HEK293 (cell line): ENCODE measurements at regions not wholly inside any gene's neighbourhood (a gene's known extent, or its start where the extent isn't known, plus 50 kb on each side); places are given as distances from the start of the nearest gene placed in this dataset.

Experiments used
- CTCF ChIA-PET: fragments of 350-600 bp; formaldehyde crosslinking; extraction: SDS; loops from one replicate; lab custom pipeline; 2021; ENCODE audit warnings: antibody characterized with exemption; lab: Yijun Ruan, JAX
- POLR2A ChIA-PET: fragments of 300-600 bp; formaldehyde crosslinking; extraction: SDS; loops from one replicate; lab custom pipeline; 2020; ENCODE audit warnings: antibody characterized with exemption, inconsistent platforms; lab: Yijun Ruan, JAX
- H3K27ac ChIP-seq: fragments of 200-500 bp; sonication (Bioruptor generic); 2 replicates; pipeline ENCODE4 v1.5.1; 2014; ENCODE audit warnings: low read depth, low read length, control low read depth, inconsistent platforms; ENCODE audit errors: extremely low read depth
- H3K36me3 ChIP-seq, 2 experiments: fragments of 200-500 bp in 1 of 2; sonication (Bioruptor generic) in 1 of 2; 1 replicate in 1 of 2; 2 replicates in 1 of 2; pipeline ENCODE4 v1.5.1; 2014 to 2017; ENCODE audit warnings: inconsistent platforms in 2 of 2, low read length in 2 of 2; ENCODE audit not compliant: control insufficient read depth in 2 of 2, insufficient read depth in 1 of 2
- H3K4me1 ChIP-seq: fragments of 200-500 bp; sonication (Bioruptor generic); 2 replicates; pipeline ENCODE4 v1.5.1; 2014; ENCODE audit warnings: mild to moderate bottlenecking, low read length, inconsistent platforms; ENCODE audit not compliant: control insufficient read depth, insufficient read depth
- H3K4me3 ChIP-seq: 2 replicates; pipeline ENCODE4 v1.5.1; 2011; ENCODE audit warnings: low read depth, mild to moderate bottlenecking, control low read depth, low read length, moderate library complexity
- H3K9me3 ChIP-seq: fragments of 200-500 bp; sonication (Bioruptor generic); 2 replicates; pipeline ENCODE4 v1.5.1; 2014; ENCODE audit warnings: low read depth, low read length, inconsistent platforms; ENCODE audit not compliant: control insufficient read depth, insufficient read depth
- FEZF1 ChIP-seq: fragments of 450-650 bp; formaldehyde crosslinking; IDR thresholded peaks from 2 replicates; pipeline ENCODE4 v1.5.1; 2016; ENCODE audit warnings: missing biosample characterization, missing genetic modification characterization
- INSM2 ChIP-seq: fragments of 450-650 bp; formaldehyde crosslinking; IDR thresholded peaks from 2 replicates; pipeline ENCODE4 v1.5.1; 2016; ENCODE audit warnings: missing biosample characterization, missing genetic modification characterization
- MYNN ChIP-seq: fragments of 450-650 bp; formaldehyde crosslinking; IDR thresholded peaks from 2 replicates; pipeline ENCODE4 v1.5.1; 2016; ENCODE audit warnings: missing biosample characterization, missing genetic modification characterization, borderline replicate concordance
- OVOL3 ChIP-seq: fragments of 450-650 bp; formaldehyde crosslinking; IDR thresholded peaks from 2 replicates; pipeline ENCODE4 v1.5.1; 2016; ENCODE audit warnings: missing biosample characterization, missing genetic modification characterization
- PRDM1 ChIP-seq: fragments of 450-650 bp; formaldehyde crosslinking; IDR thresholded peaks from 2 replicates; pipeline ENCODE4; 2016; ENCODE audit warnings: missing biosample characterization, missing genetic modification characterization
- SCRT1 ChIP-seq: fragments of 450-650 bp; formaldehyde crosslinking; IDR thresholded peaks from 2 replicates; pipeline ENCODE4 v1.5.1; 2016; ENCODE audit warnings: missing biosample characterization, missing genetic modification characterization, borderline replicate concordance
- SP2 ChIP-seq: fragments of 450-650 bp; formaldehyde crosslinking; IDR thresholded peaks from 2 replicates; pipeline ENCODE4 v1.5.1; 2016; ENCODE audit warnings: missing biosample characterization, missing genetic modification characterization
- WT1 ChIP-seq: fragments of 450-650 bp; formaldehyde crosslinking; IDR thresholded peaks from 2 replicates; pipeline ENCODE4 v1.5.1; 2016; ENCODE audit warnings: missing biosample characterization, missing genetic modification characterization
- YY2 ChIP-seq: fragments of 450-650 bp; formaldehyde crosslinking; IDR thresholded peaks from 2 replicates; pipeline ENCODE4 v1.5.1; 2016; ENCODE audit warnings: missing biosample characterization, missing genetic modification characterization
- ZBTB1 ChIP-seq: fragments of 450-650 bp; formaldehyde crosslinking; IDR thresholded peaks from 2 replicates; pipeline ENCODE4 v1.5.1; 2016; ENCODE audit warnings: missing biosample characterization, missing genetic modification characterization
- ZBTB8A ChIP-seq: fragments of 450-650 bp; formaldehyde crosslinking; IDR thresholded peaks from 2 replicates; pipeline ENCODE4 v1.5.1; 2016; ENCODE audit warnings: missing biosample characterization, missing genetic modification characterization
- ZFHX2 ChIP-seq: fragments of 450-650 bp; formaldehyde crosslinking; conservative IDR thresholded peaks from 2 replicates; pipeline ENCODE4 v1.5.1; 2016; ENCODE audit warnings: missing biosample characterization, missing genetic modification characterization
- ZFP3 ChIP-seq: fragments of 450-650 bp; formaldehyde crosslinking; IDR thresholded peaks from 2 replicates; pipeline ENCODE4 v1.5.1; 2016; ENCODE audit warnings: low read depth, missing biosample characterization, missing genetic modification characterization
- ZNF155 ChIP-seq: fragments of 450-650 bp; formaldehyde crosslinking; IDR thresholded peaks from 2 replicates; pipeline ENCODE4 v1.5.1; 2016; ENCODE audit warnings: missing biosample characterization, missing genetic modification characterization
- ZNF18 ChIP-seq: fragments of 450-650 bp; formaldehyde crosslinking; IDR thresholded peaks from 2 replicates; pipeline ENCODE4 v1.5.1; 2016; ENCODE audit warnings: missing biosample characterization, missing genetic modification characterization
- ZNF335 ChIP-seq: fragments of 450-650 bp; formaldehyde crosslinking; conservative IDR thresholded peaks from 2 replicates; pipeline ENCODE4 v1.5.1; 2016; ENCODE audit warnings: missing biosample characterization, missing genetic modification characterization
- ZNF394 ChIP-seq: fragments of 450-650 bp; formaldehyde crosslinking; IDR thresholded peaks from 2 replicates; pipeline ENCODE4 v1.5.1; 2016; ENCODE audit warnings: missing biosample characterization, missing genetic modification characterization, mild to moderate bottlenecking, moderate library complexity, borderline replicate concordance
- ZNF48 ChIP-seq: fragments of 450-650 bp; formaldehyde crosslinking; IDR thresholded peaks from 2 replicates; pipeline ENCODE4 v1.5.1; 2016; ENCODE audit warnings: missing biosample characterization, missing genetic modification characterization
- ZNF610 ChIP-seq: fragments of 450-650 bp; formaldehyde crosslinking; IDR thresholded peaks from 2 replicates; pipeline ENCODE4 v1.5.1; 2016; ENCODE audit warnings: missing biosample characterization, missing genetic modification characterization, borderline replicate concordance
- ZNF621 ChIP-seq: fragments of 450-650 bp; formaldehyde crosslinking; IDR thresholded peaks from 2 replicates; pipeline ENCODE4 v1.5.1; 2017; ENCODE audit warnings: missing biosample characterization, missing genetic modification characterization
- ZNF658 ChIP-seq: fragments of 450-650 bp; formaldehyde crosslinking; IDR thresholded peaks from 2 replicates; pipeline ENCODE4; 2016; ENCODE audit warnings: missing biosample characterization, missing genetic modification characterization
- ZNF660 ChIP-seq: fragments of 450-650 bp; IDR thresholded peaks from 2 replicates; pipeline ENCODE4 v1.5.1; 2018; ENCODE audit warnings: missing biosample characterization, mild to moderate bottlenecking, missing genetic modification characterization
- ZNF677 ChIP-seq: fragments of 450-650 bp; IDR thresholded peaks from 2 replicates; pipeline ENCODE4 v1.5.0; 2018; ENCODE audit warnings: missing biosample characterization, mild to moderate bottlenecking, missing genetic modification characterization, moderate library complexity
- ZNF747 ChIP-seq: fragments of 450-650 bp; formaldehyde crosslinking; IDR thresholded peaks from 2 replicates; pipeline ENCODE4 v1.5.1; 2016; ENCODE audit warnings: missing biosample characterization, missing genetic modification characterization
- ZNF785 ChIP-seq: fragments of 450-650 bp; formaldehyde crosslinking; IDR thresholded peaks from 2 replicates; pipeline ENCODE4 v1.5.1; 2016; ENCODE audit warnings: missing biosample characterization, missing genetic modification characterization
- ZNF791 ChIP-seq: fragments of 450-650 bp; formaldehyde crosslinking; IDR thresholded peaks from 2 replicates; pipeline ENCODE4 v1.5.1; 2016; ENCODE audit warnings: missing biosample characterization, missing genetic modification characterization
- ZXDB ChIP-seq: fragments of 450-650 bp; formaldehyde crosslinking; IDR thresholded peaks from 2 replicates; pipeline ENCODE4 v1.5.1; 2016; ENCODE audit warnings: missing biosample characterization, missing genetic modification characterization
- TF ChIP-seq, protein P1 (sequence below): fragments of 450-650 bp; formaldehyde crosslinking; IDR thresholded peaks from 2 replicates; pipeline ENCODE4 v1.5.1; 2016; ENCODE audit warnings: missing biosample characterization, missing genetic modification characterization
- TF ChIP-seq, protein P2 (sequence below): fragments of 450-650 bp; formaldehyde crosslinking; conservative IDR thresholded peaks from 2 replicates; pipeline ENCODE4 v1.5.1; 2016; ENCODE audit warnings: low read depth, missing biosample characterization, missing genetic modification characterization
- TF ChIP-seq, protein P3 (sequence below): fragments of 450-650 bp; formaldehyde crosslinking; IDR thresholded peaks from 2 replicates; pipeline ENCODE4 v1.5.1; 2016; ENCODE audit warnings: missing biosample characterization, missing genetic modification characterization
- TF ChIP-seq, protein P4 (sequence below): fragments of 450-650 bp; formaldehyde crosslinking; IDR thresholded peaks from 2 replicates; pipeline ENCODE4 v1.5.1; 2016; ENCODE audit warnings: missing biosample characterization, missing genetic modification characterization

GRCh38 chr16:77531752-77532151 lies 96.9 kb upstream of the ADAMTS18 start:
- H3K4me3 ChIP-seq = no peak overlapping the region
- H3K27ac ChIP-seq = no peak overlapping the region
- H3K36me3 ChIP-seq = no peaks in the 10 kb centered on the region
- CTCF ChIA-PET = no interaction called here
- POLR2A ChIA-PET = no interaction called here
- no peaks in the 10 kb centered on the region for H3K4me1 ChIP-seq
- H3K9me3 ChIP-seq = no peaks in the 10 kb centered on the region
- TF ChIP-seq, protein P1, sequence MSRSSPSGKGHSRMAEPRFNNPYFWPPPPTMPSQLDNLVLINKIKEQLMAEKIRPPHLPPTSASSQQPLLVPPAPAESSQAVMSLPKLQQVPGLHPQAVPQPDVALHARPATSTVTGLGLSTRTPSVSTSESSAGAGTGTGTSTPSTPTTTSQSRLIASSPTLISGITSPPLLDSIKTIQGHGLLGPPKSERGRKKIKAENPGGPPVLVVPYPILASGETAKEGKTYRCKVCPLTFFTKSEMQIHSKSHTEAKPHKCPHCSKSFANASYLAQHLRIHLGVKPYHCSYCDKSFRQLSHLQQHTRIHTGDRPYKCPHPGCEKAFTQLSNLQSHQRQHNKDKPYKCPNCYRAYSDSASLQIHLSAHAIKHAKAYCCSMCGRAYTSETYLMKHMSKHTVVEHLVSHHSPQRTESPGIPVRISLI (tag by site-specific recombination) = peak; percentile 67; the same call in 1 of the 2 replicates
- TF ChIP-seq, protein P2, sequence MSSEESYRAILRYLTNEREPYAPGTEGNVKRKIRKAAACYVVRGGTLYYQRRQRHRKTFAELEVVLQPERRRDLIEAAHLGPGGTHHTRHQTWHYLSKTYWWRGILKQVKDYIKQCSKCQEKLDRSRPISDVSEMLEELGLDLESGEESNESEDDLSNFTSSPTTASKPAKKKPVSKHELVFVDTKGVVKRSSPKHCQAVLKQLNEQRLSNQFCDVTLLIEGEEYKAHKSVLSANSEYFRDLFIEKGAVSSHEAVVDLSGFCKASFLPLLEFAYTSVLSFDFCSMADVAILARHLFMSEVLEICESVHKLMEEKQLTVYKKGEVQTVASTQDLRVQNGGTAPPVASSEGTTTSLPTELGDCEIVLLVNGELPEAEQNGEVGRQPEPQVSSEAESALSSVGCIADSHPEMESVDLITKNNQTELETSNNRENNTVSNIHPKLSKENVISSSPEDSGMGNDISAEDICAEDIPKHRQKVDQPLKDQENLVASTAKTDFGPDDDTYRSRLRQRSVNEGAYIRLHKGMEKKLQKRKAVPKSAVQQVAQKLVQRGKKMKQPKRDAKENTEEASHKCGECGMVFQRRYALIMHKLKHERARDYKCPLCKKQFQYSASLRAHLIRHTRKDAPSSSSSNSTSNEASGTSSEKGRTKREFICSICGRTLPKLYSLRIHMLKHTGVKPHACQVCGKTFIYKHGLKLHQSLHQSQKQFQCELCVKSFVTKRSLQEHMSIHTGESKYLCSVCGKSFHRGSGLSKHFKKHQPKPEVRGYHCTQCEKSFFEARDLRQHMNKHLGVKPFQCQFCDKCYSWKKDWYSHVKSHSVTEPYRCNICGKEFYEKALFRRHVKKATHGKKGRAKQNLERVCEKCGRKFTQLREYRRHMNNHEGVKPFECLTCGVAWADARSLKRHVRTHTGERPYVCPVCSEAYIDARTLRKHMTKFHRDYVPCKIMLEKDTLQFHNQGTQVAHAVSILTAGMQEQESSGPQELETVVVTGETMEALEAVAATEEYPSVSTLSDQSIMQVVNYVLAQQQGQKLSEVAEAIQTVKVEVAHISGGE (tag by site-specific recombination) = no peak
- no peak for TF ChIP-seq ZNF610
- no peak for TF ChIP-seq SP2 (tag by site-specific recombination)
- no peak for TF ChIP-seq FEZF1 (tag by site-specific recombination)
- no peak for TF ChIP-seq ZFP3 (tag by site-specific recombination)
- TF ChIP-seq ZXDB (tag by site-specific recombination) = no peak
- TF ChIP-seq WT1 = no peak
- TF ChIP-seq ZNF155 (tag by site-specific recombination) = no peak
- TF ChIP-seq ZNF660 (tag by site-specific recombination) = no peak
- no peak for TF ChIP-seq ZNF335 (tag by site-specific recombination)
- no peak for TF ChIP-seq ZNF48 (tag by site-specific recombination)
- no peak for TF ChIP-seq ZNF677
- TF ChIP-seq ZNF747 (tag by site-specific recombination) = no peak
- no peak for TF ChIP-seq MYNN
- TF ChIP-seq OVOL3 (tag by site-specific recombination) = no peak
- TF ChIP-seq PRDM1 (tag by site-specific recombination) = peak; percentile 57; the same call in 1 of the 2 replicates
- TF ChIP-seq, protein P3, sequence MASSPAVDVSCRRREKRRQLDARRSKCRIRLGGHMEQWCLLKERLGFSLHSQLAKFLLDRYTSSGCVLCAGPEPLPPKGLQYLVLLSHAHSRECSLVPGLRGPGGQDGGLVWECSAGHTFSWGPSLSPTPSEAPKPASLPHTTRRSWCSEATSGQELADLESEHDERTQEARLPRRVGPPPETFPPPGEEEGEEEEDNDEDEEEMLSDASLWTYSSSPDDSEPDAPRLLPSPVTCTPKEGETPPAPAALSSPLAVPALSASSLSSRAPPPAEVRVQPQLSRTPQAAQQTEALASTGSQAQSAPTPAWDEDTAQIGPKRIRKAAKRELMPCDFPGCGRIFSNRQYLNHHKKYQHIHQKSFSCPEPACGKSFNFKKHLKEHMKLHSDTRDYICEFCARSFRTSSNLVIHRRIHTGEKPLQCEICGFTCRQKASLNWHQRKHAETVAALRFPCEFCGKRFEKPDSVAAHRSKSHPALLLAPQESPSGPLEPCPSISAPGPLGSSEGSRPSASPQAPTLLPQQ (tag by site-specific recombination) = 0 out of 2 replicates have a peak, but pooled peaks have one; percentile 14
- TF ChIP-seq ZNF791 (tag by site-specific recombination) = no peak
- TF ChIP-seq ZBTB8A (tag by site-specific recombination) = no peak
- peak; percentile 76; the same call in 1 of the 2 replicates for TF ChIP-seq SCRT1 (tag by site-specific recombination)
- no peak for TF ChIP-seq YY2 (tag by site-specific recombination)
- TF ChIP-seq ZNF621 (tag by site-specific recombination) = no peak
- TF ChIP-seq ZBTB1 (tag by site-specific recombination) = no peak
- TF ChIP-seq ZFHX2 (tag by site-specific recombination) = no peak
- TF ChIP-seq, protein P4, sequence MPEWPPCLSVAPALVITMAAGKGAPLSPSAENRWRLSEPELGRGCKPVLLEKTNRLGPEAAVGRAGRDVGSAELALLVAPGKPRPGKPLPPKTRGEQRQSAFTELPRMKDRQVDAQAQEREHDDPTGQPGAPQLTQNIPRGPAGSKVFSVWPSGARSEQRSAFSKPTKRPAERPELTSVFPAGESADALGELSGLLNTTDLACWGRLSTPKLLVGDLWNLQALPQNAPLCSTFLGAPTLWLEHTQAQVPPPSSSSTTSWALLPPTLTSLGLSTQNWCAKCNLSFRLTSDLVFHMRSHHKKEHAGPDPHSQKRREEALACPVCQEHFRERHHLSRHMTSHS (tag by site-specific recombination) = no peak
- TF ChIP-seq INSM2 (tag by site-specific recombination) = no peak
- TF ChIP-seq ZNF785 (tag by site-specific recombination) = no peak
- no peak for TF ChIP-seq ZNF658 (tag by site-specific recombination)
- TF ChIP-seq ZNF394 (tag by site-specific recombination) = no peak
- 0 out of 2 replicates have a peak, but pooled peaks have one; percentile 40 for TF ChIP-seq ZNF18 (tag by site-specific recombination)
